Astrocyte of the spinal cord (primary cell): ENCODE measurements at regions not wholly inside any gene's neighbourhood (a gene's known extent, or its start where the extent isn't known, plus 50 kb on each side); places are given as distances from the start of the nearest gene placed in this dataset.

Experiments
- DNase-seq: peaks from one replicate; pipeline ENCODE4 v3.0.0; 2011; ENCODE audit warnings: low read depth, low spot score
- H3K4me3 ChIP-seq: 2 replicates; pipeline ENCODE4 v1.5.1; 2011; ENCODE audit warnings: low read depth, mild to moderate bottlenecking, low read length, moderate library complexity
- in situ Hi-C: cut with HindIII; loops from 2 replicates; pipeline ENCODE4 v1.10.0; 2017; ENCODE audit warnings: low sequenced_read_pairs
- TF ChIP-seq, protein P1 (sequence below): IDR thresholded peaks from 2 replicates; pipeline ENCODE4 v1.5.1; 2012; ENCODE audit warnings: low read depth, mild to moderate bottlenecking, low read length, inconsistent platforms

DNA sequence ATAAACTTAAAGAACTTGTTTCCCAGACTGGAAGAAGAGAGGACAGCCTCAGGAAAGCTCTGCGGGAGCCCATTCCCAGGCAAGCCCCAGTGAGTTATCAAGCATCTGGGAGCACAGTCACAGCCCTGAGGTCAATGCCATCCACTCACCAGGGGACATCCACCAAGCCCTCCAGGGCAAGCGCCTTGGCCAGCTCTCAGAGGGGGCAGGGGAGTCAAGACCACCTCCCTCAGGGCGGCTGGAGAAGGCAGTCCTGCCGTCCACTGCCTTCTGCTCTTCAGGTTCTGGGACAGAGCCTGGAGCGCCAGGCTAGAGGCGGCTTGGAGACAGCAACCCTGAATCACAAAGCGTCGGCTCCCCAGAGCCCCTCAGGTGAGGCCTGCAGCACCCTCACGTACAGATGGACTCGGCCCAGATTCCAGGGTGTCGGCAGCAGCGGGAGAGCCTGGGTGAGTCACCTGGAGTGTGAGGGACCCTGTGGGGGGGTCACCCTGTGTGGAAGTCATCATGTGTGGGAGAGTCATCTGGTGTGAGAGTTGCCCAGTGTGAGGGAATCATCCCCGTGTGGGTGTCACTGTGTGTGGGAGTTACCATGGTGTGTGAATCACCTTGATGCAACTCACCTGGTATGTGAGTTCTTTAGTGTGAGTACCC is 100.9 kb upstream of the TEX51 start:
- H3K4me3 ChIP-seq, result no peak overlapping the region
- TF ChIP-seq, protein P1, sequence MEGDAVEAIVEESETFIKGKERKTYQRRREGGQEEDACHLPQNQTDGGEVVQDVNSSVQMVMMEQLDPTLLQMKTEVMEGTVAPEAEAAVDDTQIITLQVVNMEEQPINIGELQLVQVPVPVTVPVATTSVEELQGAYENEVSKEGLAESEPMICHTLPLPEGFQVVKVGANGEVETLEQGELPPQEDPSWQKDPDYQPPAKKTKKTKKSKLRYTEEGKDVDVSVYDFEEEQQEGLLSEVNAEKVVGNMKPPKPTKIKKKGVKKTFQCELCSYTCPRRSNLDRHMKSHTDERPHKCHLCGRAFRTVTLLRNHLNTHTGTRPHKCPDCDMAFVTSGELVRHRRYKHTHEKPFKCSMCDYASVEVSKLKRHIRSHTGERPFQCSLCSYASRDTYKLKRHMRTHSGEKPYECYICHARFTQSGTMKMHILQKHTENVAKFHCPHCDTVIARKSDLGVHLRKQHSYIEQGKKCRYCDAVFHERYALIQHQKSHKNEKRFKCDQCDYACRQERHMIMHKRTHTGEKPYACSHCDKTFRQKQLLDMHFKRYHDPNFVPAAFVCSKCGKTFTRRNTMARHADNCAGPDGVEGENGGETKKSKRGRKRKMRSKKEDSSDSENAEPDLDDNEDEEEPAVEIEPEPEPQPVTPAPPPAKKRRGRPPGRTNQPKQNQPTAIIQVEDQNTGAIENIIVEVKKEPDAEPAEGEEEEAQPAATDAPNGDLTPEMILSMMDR, result no peak
- in situ Hi-C loops, result no loop called here
- no peak for DNase-seq

DNA sequence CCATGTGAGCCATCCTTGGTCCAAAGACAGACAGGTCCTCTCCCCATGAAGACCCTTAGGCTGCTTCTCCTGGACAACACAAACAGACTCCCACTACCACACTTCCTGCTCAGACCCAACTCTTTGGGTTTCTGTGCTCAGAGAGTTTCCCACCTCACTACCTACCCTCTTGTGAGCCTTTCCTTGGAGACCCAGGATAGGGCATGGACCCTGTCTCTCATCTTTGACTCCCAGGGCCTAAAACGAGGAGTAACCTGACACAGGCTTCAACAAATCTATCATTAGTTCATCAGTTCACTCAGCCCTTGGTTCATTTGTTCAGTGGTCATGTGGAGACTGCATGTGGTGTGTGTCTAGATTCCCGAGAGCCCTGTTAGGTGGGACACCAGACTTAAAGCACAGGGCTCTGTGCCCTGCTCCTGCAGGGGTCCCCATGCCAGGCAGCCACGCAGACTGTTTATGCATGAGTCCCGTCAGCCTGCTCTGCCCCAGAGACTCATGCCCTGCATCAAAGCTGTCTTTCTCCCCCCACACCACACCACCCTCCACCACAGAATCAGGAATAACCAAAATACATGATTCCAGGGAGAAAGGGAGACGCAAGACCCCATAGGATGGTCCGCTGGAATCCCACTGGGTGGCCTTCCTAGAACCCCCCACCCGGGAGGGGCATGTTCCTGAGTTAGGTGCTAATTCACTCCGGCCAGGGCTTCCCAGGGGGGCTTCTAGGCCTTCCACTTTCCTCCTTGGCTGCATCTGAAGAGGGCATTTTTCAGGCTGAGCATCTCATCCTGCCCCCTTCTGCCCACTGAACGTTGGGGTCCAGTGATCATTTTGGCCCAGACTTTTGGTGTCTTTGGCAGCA is 100.2 kb upstream of the TEX51 start:
- TF ChIP-seq, protein P1, result no peak
- in situ Hi-C loops, result no loop called here
- DNase-seq, result no peak
- no peak overlapping the region for H3K4me3 ChIP-seq

DNA sequence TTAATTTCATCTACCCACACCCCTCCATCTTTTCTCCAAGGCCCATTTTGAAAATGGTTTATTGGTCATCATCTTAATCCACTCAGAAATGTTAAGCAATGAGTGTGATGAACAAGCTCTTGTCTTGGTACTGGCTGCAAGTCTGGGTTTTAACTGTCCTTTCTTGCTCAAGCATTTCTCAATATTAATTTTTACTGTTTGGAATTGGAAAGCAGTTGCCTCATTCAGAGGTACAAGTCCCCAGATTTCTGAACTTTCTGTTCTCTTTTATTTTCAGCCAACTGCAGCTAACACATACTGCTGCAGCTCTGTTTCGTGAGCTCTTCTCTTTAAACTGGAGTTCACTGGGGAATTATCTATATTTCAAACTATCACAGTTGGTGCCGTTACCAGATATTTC is 99.4 kb upstream of the TEX51 start:
- H3K4me3 ChIP-seq, result no peak overlapping the region
- in situ Hi-C loops, result no loop called here
- no peak for DNase-seq

DNA sequence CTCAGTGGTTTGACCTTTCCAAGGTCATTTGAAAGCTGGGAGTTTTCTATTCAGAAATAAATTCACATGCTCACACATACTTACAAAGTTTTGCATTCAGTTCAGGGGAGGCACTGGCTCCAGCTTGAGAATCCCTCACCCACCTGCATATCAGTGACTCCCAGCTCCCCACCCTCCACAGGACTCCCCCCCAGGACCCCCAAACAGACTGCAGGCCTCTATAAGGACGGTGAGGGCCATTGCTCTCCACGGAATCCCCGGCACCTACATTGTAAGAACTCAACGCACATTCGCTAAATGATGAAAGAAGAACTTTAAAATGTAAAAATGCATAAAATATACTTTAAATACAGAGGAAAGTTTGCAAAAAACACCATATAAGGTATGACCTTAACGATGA is 97.2 kb upstream of the TEX51 start:
- DNase-seq, result no peak
- no peak overlapping the region for H3K4me3 ChIP-seq
- in situ Hi-C loops, result no loop called here
- TF ChIP-seq, protein P1, result no peak

More for the DNA sequence above, 99.4 kb upstream of the TEX51 start:
- TF ChIP-seq, protein P1, result no peak

DNA sequence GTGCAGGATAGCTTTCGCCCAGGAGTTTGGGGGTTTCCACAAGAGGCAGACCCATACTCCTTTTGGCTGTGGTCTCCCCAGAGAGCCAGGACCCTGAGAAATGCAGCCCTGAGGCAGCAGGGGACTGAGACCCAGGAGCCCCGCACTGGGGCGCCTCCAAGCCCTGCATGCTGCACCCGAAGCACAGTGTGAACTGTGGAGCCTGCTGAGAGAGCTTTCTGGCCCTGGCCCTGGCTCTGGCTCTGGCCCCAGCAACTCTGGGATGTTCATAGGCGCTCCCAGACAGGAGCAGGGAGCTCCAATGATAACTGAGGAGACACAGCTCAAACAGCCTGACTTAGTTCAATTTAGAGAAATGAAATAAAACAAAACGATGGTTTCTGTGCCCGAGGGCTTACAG is 96.4 kb upstream of the TEX51 start:
- in situ Hi-C loops, result no loop called here
- TF ChIP-seq, protein P1, result no peak

DNA sequence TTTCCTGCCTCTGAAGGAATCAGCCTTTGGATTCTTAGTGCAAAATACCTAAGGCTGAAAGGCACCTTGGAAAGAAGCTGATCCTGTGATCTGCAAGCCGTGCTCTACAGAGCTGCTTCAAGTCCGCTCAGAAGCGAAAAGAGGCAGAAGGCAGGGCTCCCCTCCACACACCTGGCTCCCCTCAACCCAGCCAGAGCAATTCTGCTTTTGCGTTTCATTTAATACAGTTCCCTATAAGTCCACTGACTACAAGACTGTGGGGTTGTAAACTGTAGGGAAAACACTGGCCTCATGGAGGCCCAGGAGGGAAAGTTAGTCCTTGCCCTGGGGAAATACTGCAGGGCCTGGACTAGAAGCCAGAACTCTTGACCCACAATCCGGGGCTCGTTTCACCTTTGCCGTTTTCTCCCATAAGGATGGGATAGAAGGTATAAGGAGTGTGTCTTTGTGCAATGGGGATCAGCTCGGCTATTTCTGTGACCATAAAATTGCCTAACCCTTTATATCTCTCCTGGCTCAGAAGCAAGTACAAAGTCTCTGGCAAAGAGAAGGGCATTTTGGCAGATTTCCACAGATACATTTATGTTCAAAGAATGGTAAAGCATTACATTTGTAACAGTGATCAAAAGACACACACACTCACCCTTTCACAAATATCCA is 95.8 kb upstream of the TEX51 start:
- in situ Hi-C loops, result no loop called here
- DNase-seq, result no peak
- no peak overlapping the region for H3K4me3 ChIP-seq
- TF ChIP-seq, protein P1, result no peak

More for the DNA sequence above, 96.4 kb upstream of the TEX51 start:
- DNase-seq, result no peak
- H3K4me3 ChIP-seq, result no peak overlapping the region
